NCI-H2081 treated with DMSO at 0.1 percent for 48 hours (cell line): ENCODE measurements at regions not wholly inside any gene's neighbourhood (a gene's known extent, or its start where the extent isn't known, plus 50 kb on each side); places are given as distances from the start of the nearest gene placed in this dataset.
A peak's percentile ranks its signal among the peaks of the same experiment; 100 is the strongest.
"Not testable (repeated sequence)": the region's sequence is repeated elsewhere in the genome, so short reads cannot be mapped to it uniquely, and the experiment has no call there.

ENCODE experiments used
- DNase-seq: peaks from one replicate; lab custom pipeline; 2025; lab: John Stamatoyannopoulos, UW

- DNase-seq: not testable (repeated sequence)
Observed at GRCh38 chr9:71508141-71508540, 260.2 kb downstream of the CEMIP2 start.

GRCh38 chr9:71506821-71507220 is 261.5 kb downstream of the CEMIP2 start:
- no peak for DNase-seq

GRCh38 chr9:71504636-71505035 is 263.7 kb downstream of the CEMIP2 start:
- DNase-seq: no peak

- no peak for DNase-seq
Observed at GRCh38 chr9:71498691-71499090, 269.6 kb downstream of the CEMIP2 start.

GRCh38 chr9:71490810-71491209 is 277.5 kb downstream of the CEMIP2 start:
- DNase-seq: no peak

GRCh38 chr9:71487061-71487460 is 281.3 kb downstream of the CEMIP2 start:
- DNase-seq: no peak

- no peak for DNase-seq
Observed at GRCh38 chr9:71485326-71485725, 283.0 kb downstream of the CEMIP2 start.

GRCh38 chr9:71483436-71483835 is 284.9 kb downstream of the CEMIP2 start:
- no peak for DNase-seq

- DNase-seq: no peak
Observed at GRCh38 chr9:71479621-71480020, 288.7 kb downstream of the CEMIP2 start.

- no peak for DNase-seq
Observed at GRCh38 chr9:71472400-71472799, 295.9 kb downstream of the CEMIP2 start.

GRCh38 chr9:71465392-71465791 is 302.9 kb downstream of the CEMIP2 start:
- DNase-seq: no peak

GRCh38 chr9:71459082-71459481 is 309.2 kb downstream of the CEMIP2 start:
- no peak for DNase-seq

GRCh38 chr9:71446473-71447411 is 321.6 kb downstream of the CEMIP2 start:
- peak; percentile 30 for DNase-seq

- DNase-seq: no peak
Observed at GRCh38 chr9:71446106-71446472, 322.2 kb downstream of the CEMIP2 start.

- DNase-seq: no peak
Observed at GRCh38 chr9:71442937-71443336, 321.5 kb upstream of the TRPM3 start.

- peak; percentile 51 for DNase-seq
Observed at GRCh38 chr9:71441266-71441665, 319.8 kb upstream of the TRPM3 start.

GRCh38 chr9:71431931-71432330 is 310.5 kb upstream of the TRPM3 start:
- no peak for DNase-seq

- not testable (repeated sequence) for DNase-seq
Observed at GRCh38 chr9:71407341-71407740, 285.9 kb upstream of the TRPM3 start.

GRCh38 chr9:71403106-71403505 is 281.7 kb upstream of the TRPM3 start:
- no peak for DNase-seq

GRCh38 chr9:71393005-71393404 is 271.6 kb upstream of the TRPM3 start:
- no peak for DNase-seq

GRCh38 chr9:71384343-71384742 is 262.9 kb upstream of the TRPM3 start:
- DNase-seq: no peak

GRCh38 chr9:71383308-71383940 is 262.0 kb upstream of the TRPM3 start:
- DNase-seq: no peak

- no peak for DNase-seq
Observed at GRCh38 chr9:71368157-71368556, 246.7 kb upstream of the TRPM3 start.
